Heart left ventricle (tissue), 16 donors: ENCODE measurements at regions not wholly inside any gene's neighbourhood (a gene's known extent, or its start where the extent isn't known, plus 50 kb on each side); places are given as distances from the start of the nearest gene placed in this dataset.

Source experiments
- ATAC-seq, 4 donors: fragments of 200-7000 bp; cut with Tn5 transposase; one replicate each; pipeline ENCODE4 v1.9.1; 2020 to 2022; ENCODE audit warnings: moderate library complexity in 4 of 4, mild to moderate bottlenecking in 3 of 4, moderate number of reproducible peaks in 1 of 4
- DNase-seq, 5 donors: peaks; one replicate each; pipeline ENCODE4 v3.0.0-alpha.2; 2020
- H3K27ac ChIP-seq, 12 donors: fragments of 200-600 bp; sonication (generic) in 4 of 12; one replicate each; pipeline versions ENCODE4 v1.5.0 to v1.8.0; 2016 to 2022; ENCODE audit warnings: mild to moderate bottlenecking in 2 of 12
- H3K27me3 ChIP-seq, 9 donors: fragments of 200-600 bp; sonication (generic) in 2 of 9; one replicate each; pipeline versions ENCODE4 v1.5.1 to v1.8.0; 2016 to 2022; ENCODE audit warnings: mild to moderate bottlenecking in 3 of 9
- H3K36me3 ChIP-seq, 9 donors: fragments of 200-600 bp; sonication (generic) in 2 of 9; one replicate each; pipeline versions ENCODE4 v1.5.0 to v1.8.0; 2018 to 2022; ENCODE audit warnings: mild to moderate bottlenecking in 2 of 9
- H3K4me1 ChIP-seq, 12 donors: fragments of 200-600 bp; sonication (generic) in 4 of 12; one replicate each; pipeline versions ENCODE4 v1.5.0 to v1.8.0; 2016 to 2022; ENCODE audit warnings: mild to moderate bottlenecking in 3 of 12
- H3K4me3 ChIP-seq, 12 donors: fragments of 200-600 bp; sonication (generic) in 4 of 12; one replicate each; pipeline versions ENCODE4 v1.5.0 to v1.8.0; 2017 to 2022; ENCODE audit warnings: mild to moderate bottlenecking in 9 of 12, moderate library complexity in 4 of 12
- H3K9me3 ChIP-seq, 12 donors: fragments of 200-600 bp; sonication (generic) in 4 of 12; one replicate each; pipeline versions ENCODE4 v1.5.0 to v1.8.0; 2016 to 2022; ENCODE audit warnings: mild to moderate bottlenecking in 1 of 12
- POLR2A ChIP-seq, 2 donors: fragments of 450-650 bp; IDR thresholded peaks; one replicate each; pipeline ENCODE4 v1.6.1; 2017; ENCODE audit warnings: antibody characterized with exemption in 2 of 2, mild to moderate bottlenecking in 2 of 2, moderate library complexity in 2 of 2
- WGBS, 4 donors: extraction: QIAGEN DNeasy Blood & Tissue Kit in 2 of 4; methylation state at CpG; one replicate each; pipeline versions ENCODE4 v1.1.5 to v1.1.7; 2013 to 2018; 5-methylcytosine and 5-hydroxymethylcytosine counted together
- intact Hi-C, 10 donors: fragments of 100-400 bp; cut with DNase I; formaldehyde crosslinking; loops; one replicate each; pipeline versions ENCODE4 v1.11.1 to v1.14.2; 2022
- TF ChIP-seq, protein P1 (sequence below), 12 donors: fragments of 200-600 bp; sonication (generic) in 4 of 12; IDR thresholded peaks; one replicate each; pipeline versions ENCODE4 v1.5.0 to v1.8.0; 2018 to 2022; ENCODE audit warnings: antibody characterized with exemption in 12 of 12, mild to moderate bottlenecking in 5 of 12
- donor health status: ischemic (EF 13 %, LVEDD 7.1; RV severe dilation, severe dysfunction).
- donor health status: healthy with polysubstance abuse.
- donor health status: DM: no; HTN: yes; CAD: no.
- donor health status: DM: no; HTN: no; CAD: no.
- donor health status: ischemic (EF 25% LVEDD 6.9; RV normal size, moderate dysfunction).
- donor health status: ischemic (EF 25% LVEDD 5.7; RV mildly dilated, moderate dysfunction).
- donor health status: healthy.
- donor health status: DM: yes; HTN: yes; CAD: no.
- donor health status: ischemic (EF 35%, LVEDD 5.7; RV mildly dilated, moderate dysfunction).
- donor health status: nonischemic (EF 11% LVEDD 7.7; RV severe dilation, severe dysfunction).
- donor health status: DM: yes; HTN: yes; CAD: no.
- donor health status: PGD.
- donor health status: ischemic (EF 29% LVEDD 5.4; RV normal size, mild dysfunction).
- donor health status: nonischemic (EF 23%, LVEDD 6.1; RV moderate dilation, normal function).

DNA sequence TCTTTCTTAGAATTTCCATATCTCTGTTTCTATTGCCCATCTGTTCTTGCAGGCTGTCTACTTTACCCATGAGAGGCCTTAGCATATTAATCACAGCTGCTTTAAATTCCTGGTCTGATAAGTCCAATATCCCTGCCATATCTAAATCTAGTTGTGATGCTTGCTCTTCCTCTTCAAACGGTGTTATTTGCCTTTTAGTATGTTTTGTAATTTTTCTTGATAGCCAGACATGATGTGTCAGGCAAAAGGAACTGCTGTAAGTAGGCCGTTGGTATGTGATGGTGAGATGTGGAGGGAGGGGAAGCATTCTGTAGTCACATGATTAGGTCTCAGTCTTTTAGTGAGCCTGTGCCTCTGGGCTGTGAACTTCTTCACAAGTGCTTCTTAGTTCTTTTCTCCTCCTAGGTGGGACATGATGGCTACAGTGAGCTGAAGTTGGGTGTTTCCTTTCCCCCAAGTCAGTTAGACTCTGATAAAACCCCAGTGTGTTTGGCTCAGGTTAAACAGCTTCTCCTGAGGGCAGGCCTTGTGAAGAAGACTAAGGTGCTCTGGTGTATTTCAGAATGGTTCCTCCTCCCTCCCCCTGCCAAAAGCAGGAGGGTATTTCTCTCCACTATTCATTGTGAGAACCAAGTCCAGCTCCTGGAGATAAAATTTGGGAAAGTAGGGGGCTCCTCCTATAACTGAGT is 195.9 kb upstream of the PARP11 start:
- DNase-seq (no peak), ATAC-seq (no peak)
- no peaks in the 10 kb centered on the region for H3K36me3 ChIP-seq
- no peaks in the 10 kb centered on the region for H3K9me3 ChIP-seq
- H3K4me1 ChIP-seq: no peaks in the 10 kb centered on the region
- H3K4me3 ChIP-seq: no peak overlapping the region
- TF ChIP-seq, protein P1, sequence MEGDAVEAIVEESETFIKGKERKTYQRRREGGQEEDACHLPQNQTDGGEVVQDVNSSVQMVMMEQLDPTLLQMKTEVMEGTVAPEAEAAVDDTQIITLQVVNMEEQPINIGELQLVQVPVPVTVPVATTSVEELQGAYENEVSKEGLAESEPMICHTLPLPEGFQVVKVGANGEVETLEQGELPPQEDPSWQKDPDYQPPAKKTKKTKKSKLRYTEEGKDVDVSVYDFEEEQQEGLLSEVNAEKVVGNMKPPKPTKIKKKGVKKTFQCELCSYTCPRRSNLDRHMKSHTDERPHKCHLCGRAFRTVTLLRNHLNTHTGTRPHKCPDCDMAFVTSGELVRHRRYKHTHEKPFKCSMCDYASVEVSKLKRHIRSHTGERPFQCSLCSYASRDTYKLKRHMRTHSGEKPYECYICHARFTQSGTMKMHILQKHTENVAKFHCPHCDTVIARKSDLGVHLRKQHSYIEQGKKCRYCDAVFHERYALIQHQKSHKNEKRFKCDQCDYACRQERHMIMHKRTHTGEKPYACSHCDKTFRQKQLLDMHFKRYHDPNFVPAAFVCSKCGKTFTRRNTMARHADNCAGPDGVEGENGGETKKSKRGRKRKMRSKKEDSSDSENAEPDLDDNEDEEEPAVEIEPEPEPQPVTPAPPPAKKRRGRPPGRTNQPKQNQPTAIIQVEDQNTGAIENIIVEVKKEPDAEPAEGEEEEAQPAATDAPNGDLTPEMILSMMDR (IDR thresholded peaks at IDR 0.05): no peak
- no peak for TF ChIP-seq POLR2A (IDR thresholded peaks at IDR 0.05)
- H3K27ac ChIP-seq: no peak overlapping the region
- 24 to 31% (median 29%) methylated on average over 2 of the region's 2 CpGs for whole genome bisulfite sequencing, 4 donors
- intact Hi-C loops: no loop called here
- peaks cover 0 to 6% (median 0%) of the 10 kb centered on the region in 9 donors for H3K27me3 ChIP-seq

DNA sequence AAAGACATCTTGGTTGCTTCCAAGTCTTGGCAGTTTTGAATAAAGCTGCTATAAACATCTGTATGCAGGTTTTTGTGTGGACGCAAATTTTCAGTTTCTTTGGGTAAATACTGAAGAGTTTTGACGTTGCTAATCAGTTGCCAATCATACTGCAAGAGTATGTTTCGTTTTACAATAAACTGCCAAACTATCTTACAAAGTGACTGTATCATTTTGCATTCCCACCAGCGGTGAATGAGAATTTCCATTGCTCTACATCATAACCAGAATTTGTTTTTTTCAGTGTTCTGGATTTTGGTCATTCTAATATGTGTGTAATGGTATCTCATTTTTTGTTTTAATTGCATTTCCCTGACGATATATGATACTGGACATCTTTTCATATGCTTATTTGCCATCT is 190.8 kb upstream of the PARP11 start:
- Histone ChIP-seq H3K27ac (no peak overlapping the region), H3K36me3 (no peaks in the 10 kb centered on the region), H3K4me1 (no peaks in the 10 kb centered on the region), H3K9me3 (no peaks in the 10 kb centered on the region), H3K27me3 (peaks cover 0 to 12% (median 0%) of the 10 kb centered on the region in 9 donors), H3K4me3 (no peak overlapping the region)
- ATAC-seq: no peak
- whole genome bisulfite sequencing, 4 donors: 72 to 81% (median 79%) methylated on average over 5 of the region's 5 CpGs
- DNase-seq: no peak
- no peak for TF ChIP-seq POLR2A (IDR thresholded peaks at IDR 0.05)
- TF ChIP-seq, protein P1 (IDR thresholded peaks at IDR 0.05): no peak
- intact Hi-C loops: no loop called here

GRCh38 chr12:4059898-4060568 is 186.8 kb upstream of the PARP11 start:
- peaks cover 0 to 12% (median 0%) of the 10 kb centered on the region in 9 donors for H3K27me3 ChIP-seq
- no peaks in the 10 kb centered on the region for H3K4me1 ChIP-seq
- no peak overlapping the region for H3K27ac ChIP-seq
- intact Hi-C loops: no loop called here
- no peak for ATAC-seq
- no peaks in the 10 kb centered on the region for H3K36me3 ChIP-seq
- no peaks in the 10 kb centered on the region for H3K9me3 ChIP-seq
- no peak for TF ChIP-seq POLR2A (IDR thresholded peaks at IDR 0.05)
- TF ChIP-seq, protein P1 (IDR thresholded peaks at IDR 0.05): no peak
- no peak overlapping the region for H3K4me3 ChIP-seq
- 91 to 94% (median 93%) methylated on average over 7 of the region's 7 CpGs for WGBS, 4 donors
- DNase-seq: no peak

DNA sequence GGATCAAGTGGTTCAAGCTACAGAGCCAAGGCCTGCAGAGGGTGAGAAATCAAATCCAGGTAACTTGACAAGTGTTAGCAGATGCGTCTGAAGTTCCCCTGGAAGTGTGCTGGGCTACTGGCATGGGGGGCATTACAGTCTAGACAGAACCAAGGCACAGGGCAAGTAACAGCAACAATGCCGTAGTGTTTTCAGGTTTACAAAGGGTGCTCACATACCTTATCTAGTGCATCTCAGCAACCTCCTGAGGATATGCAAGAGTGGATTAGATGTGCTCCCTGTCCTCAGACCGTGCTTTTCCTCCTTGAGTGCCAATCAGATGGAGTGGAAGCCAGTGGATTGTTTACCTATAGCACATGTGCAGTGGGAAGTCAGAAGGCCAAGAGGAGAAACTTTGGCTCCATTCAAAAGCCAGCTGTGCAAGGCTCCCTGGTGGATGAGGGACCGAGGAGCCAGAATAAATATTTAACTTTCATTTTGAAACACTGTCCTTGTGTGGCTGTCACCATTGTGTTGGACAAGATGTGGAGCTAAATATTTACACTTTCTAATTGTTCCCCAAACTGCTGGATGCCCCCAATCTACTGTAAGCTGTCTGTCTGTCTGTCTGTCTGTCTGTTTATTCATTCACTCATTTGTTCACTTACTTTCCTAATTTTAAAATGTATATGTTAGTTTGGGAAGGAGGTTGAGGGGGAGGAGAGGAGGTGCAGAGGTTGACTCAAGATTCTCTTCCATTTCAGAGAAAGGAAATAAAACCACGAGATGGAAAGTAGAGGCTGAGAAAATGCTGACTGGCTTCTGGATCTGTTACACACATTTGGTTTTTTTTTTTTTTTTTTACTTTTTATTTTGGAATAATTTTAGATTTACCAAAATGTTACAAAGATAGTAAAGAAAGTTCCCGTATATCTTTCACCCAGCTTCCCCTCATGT is 184.0 kb upstream of the PARP11 start:
- WGBS, 4 donors: 66 to 76% (median 68%) methylated on average over 6 of the region's 6 CpGs
- Histone ChIP-seq H3K4me3 (no peak overlapping the region), H3K9me3 (no peaks in the 10 kb centered on the region), H3K36me3 (no peaks in the 10 kb centered on the region), H3K27me3 (peaks cover 0 to 12% (median 0%) of the 10 kb centered on the region in 9 donors), H3K4me1 (peaks cover 0 to 5% (median 0%) of the 10 kb centered on the region in 12 donors), H3K27ac (no peak overlapping the region)
- DNase-seq (no peak), ATAC-seq (no peak)
- intact Hi-C loops: no loop called here
- TF ChIP-seq, protein P1 (IDR thresholded peaks at IDR 0.05): no peak
